ENCODE measurements at regions not wholly inside any gene's neighbourhood (a gene's known extent, or its start where the extent isn't known, plus 50 kb on each side); places are given as distances from the start of the nearest gene placed in this dataset.

- no peak for DNase-seq
Observed at GRCh38 chr14:85106506-85106905, 423.4 kb upstream of the FLRT2 start.

GRCh38 chr14:85112762-85113161, 417.2 kb upstream of the FLRT2 start:
- no peak for DNase-seq

GRCh38 chr14:85115921-85116320, 414.0 kb upstream of the FLRT2 start:
- DNase-seq, result no peak

- no peak for DNase-seq
Observed at GRCh38 chr14:85118274-85118673, 411.7 kb upstream of the FLRT2 start.

GRCh38 chr14:85122690-85123089, 407.3 kb upstream of the FLRT2 start:
- DNase-seq, result no peak

- no peak for DNase-seq
Observed at GRCh38 chr14:85123755-85124154, 406.2 kb upstream of the FLRT2 start.

- DNase-seq, result no peak
Observed at GRCh38 chr14:85124631-85125290, 405.2 kb upstream of the FLRT2 start.

- DNase-seq, result no peak
Observed at GRCh38 chr14:85125291-85125670, 404.7 kb upstream of the FLRT2 start.

- DNase-seq, result no peak
Observed at GRCh38 chr14:85129921-85130320, 400.0 kb upstream of the FLRT2 start.

GRCh38 chr14:85131226-85131922, 398.6 kb upstream of the FLRT2 start:
- DNase-seq, result no peak

GRCh38 chr14:85142982-85143381, 387.0 kb upstream of the FLRT2 start:
- DNase-seq, result no peak

- no peak for DNase-seq
Observed at GRCh38 chr14:85146779-85147178, 383.2 kb upstream of the FLRT2 start.

- DNase-seq, result no peak
Observed at GRCh38 chr14:85150166-85150565, 379.8 kb upstream of the FLRT2 start.

GRCh38 chr14:85154714-85155113, 375.2 kb upstream of the FLRT2 start:
- DNase-seq, result no peak

- DNase-seq, result no peak
Observed at GRCh38 chr14:85156319-85156718, 373.6 kb upstream of the FLRT2 start.

- no peak for DNase-seq
Observed at GRCh38 chr14:85159726-85160125, 370.2 kb upstream of the FLRT2 start.

- no peak for DNase-seq
Observed at GRCh38 chr14:85165094-85165493, 364.9 kb upstream of the FLRT2 start.

GRCh38 chr14:85169381-85169780, 360.6 kb upstream of the FLRT2 start:
- no peak for DNase-seq

- no peak for DNase-seq
Observed at GRCh38 chr14:85172290-85172689, 357.7 kb upstream of the FLRT2 start.

GRCh38 chr14:85172889-85173477, 357.0 kb upstream of the FLRT2 start:
- DNase-seq, result no peak

- DNase-seq, result no peak
Observed at GRCh38 chr14:85175556-85175955, 354.4 kb upstream of the FLRT2 start.

- DNase-seq, result no peak
Observed at GRCh38 chr14:85178864-85179263, 351.1 kb upstream of the FLRT2 start.

- no peak for DNase-seq
Observed at GRCh38 chr14:85180876-85181275, 349.1 kb upstream of the FLRT2 start.

GRCh38 chr14:85182282-85182681, 347.7 kb upstream of the FLRT2 start:
- DNase-seq, result no peak
